HL-60 (cell line): ENCODE measurements at regions not wholly inside any gene's neighbourhood (a gene's known extent, or its start where the extent isn't known, plus 50 kb on each side); places are given as distances from the start of the nearest gene placed in this dataset.
"Not testable (repeated sequence)": the region's sequence is repeated elsewhere in the genome, so short reads cannot be mapped to it uniquely, and the experiment has no call there.

ENCODE experiments used
- DNase-seq, 2 experiments: peaks; one replicate each; pipeline ENCODE4 v3.0.0-alpha.2; 2010 to 2020; ENCODE audit warnings: low read depth in 1 of 2, low spot score in 1 of 2
- H3K27ac ChIP-seq: fragments of 250-450 bp; sonication (Bioruptor Pico); replicated peaks from 2 replicates; pipeline ENCODE4 v1.5.1; 2020; ENCODE audit warnings: mild to moderate bottlenecking, moderate library complexity
- H3K27me3 ChIP-seq: fragments of 250-450 bp; sonication (Bioruptor Pico); 2 replicates; pipeline ENCODE4 v1.5.1; 2021; ENCODE audit warnings: mild to moderate bottlenecking, moderate library complexity; ENCODE audit not compliant: insufficient read depth, poor library complexity, severe bottlenecking
- H3K4me3 ChIP-seq: replicated peaks from 2 replicates; pipeline ENCODE4 v1.5.1; 2011; ENCODE audit warnings: mild to moderate bottlenecking, control low read depth, low read length; ENCODE audit not compliant: insufficient read depth
- GABPA ChIP-seq: IDR thresholded peaks from 2 replicates; pipeline ENCODE4 v1.6.1; 2012; ENCODE audit warnings: low read depth
- POLR2AphosphoS5 ChIP-seq: IDR thresholded peaks from 2 replicates; pipeline ENCODE4 v1.6.1; 2012; ENCODE audit warnings: low read depth
- SPI1 ChIP-seq: IDR thresholded peaks from 2 replicates; pipeline ENCODE4 v1.6.1; 2012; ENCODE audit warnings: low read depth, mild to moderate bottlenecking, borderline replicate concordance
- TF ChIP-seq, protein P1 (sequence below): IDR thresholded peaks from 2 replicates; pipeline ENCODE4 v1.6.1; 2012; ENCODE audit warnings: low read depth; ENCODE audit not compliant: insufficient replicate concordance
- TF ChIP-seq, protein P2 (sequence below): IDR thresholded peaks from one replicate; pipeline ENCODE4 v1.5.1; 2011; ENCODE audit warnings: low read length, control low read depth, inconsistent platforms; ENCODE audit not compliant: insufficient read depth

DNA sequence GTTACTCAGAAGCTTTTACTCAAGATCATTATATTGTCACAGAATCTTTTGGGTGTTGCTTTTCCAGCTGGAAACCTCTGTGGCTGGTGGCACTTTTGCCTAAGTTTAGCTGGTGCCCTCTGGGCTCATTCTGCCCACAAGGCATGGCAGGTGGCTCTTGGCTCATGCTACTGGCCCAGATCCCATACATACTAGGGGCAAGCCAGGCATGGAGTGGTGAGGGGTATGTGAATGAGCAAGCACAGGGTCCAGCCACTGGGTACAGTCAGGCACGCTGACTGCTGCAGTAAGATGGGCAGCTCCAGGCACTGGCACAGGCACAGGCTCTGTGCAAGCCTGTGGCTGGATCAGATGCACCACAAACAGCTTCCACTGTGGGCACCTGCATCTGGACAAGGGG is 375.0 kb upstream of the SEMA3C start:
- TF ChIP-seq POLR2AphosphoS5, result no peak
- no peak for TF ChIP-seq SPI1
- TF ChIP-seq, protein P1, sequence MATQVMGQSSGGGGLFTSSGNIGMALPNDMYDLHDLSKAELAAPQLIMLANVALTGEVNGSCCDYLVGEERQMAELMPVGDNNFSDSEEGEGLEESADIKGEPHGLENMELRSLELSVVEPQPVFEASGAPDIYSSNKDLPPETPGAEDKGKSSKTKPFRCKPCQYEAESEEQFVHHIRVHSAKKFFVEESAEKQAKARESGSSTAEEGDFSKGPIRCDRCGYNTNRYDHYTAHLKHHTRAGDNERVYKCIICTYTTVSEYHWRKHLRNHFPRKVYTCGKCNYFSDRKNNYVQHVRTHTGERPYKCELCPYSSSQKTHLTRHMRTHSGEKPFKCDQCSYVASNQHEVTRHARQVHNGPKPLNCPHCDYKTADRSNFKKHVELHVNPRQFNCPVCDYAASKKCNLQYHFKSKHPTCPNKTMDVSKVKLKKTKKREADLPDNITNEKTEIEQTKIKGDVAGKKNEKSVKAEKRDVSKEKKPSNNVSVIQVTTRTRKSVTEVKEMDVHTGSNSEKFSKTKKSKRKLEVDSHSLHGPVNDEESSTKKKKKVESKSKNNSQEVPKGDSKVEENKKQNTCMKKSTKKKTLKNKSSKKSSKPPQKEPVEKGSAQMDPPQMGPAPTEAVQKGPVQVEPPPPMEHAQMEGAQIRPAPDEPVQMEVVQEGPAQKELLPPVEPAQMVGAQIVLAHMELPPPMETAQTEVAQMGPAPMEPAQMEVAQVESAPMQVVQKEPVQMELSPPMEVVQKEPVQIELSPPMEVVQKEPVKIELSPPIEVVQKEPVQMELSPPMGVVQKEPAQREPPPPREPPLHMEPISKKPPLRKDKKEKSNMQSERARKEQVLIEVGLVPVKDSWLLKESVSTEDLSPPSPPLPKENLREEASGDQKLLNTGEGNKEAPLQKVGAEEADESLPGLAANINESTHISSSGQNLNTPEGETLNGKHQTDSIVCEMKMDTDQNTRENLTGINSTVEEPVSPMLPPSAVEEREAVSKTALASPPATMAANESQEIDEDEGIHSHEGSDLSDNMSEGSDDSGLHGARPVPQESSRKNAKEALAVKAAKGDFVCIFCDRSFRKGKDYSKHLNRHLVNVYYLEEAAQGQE, result no peak
- TF ChIP-seq, protein P2, sequence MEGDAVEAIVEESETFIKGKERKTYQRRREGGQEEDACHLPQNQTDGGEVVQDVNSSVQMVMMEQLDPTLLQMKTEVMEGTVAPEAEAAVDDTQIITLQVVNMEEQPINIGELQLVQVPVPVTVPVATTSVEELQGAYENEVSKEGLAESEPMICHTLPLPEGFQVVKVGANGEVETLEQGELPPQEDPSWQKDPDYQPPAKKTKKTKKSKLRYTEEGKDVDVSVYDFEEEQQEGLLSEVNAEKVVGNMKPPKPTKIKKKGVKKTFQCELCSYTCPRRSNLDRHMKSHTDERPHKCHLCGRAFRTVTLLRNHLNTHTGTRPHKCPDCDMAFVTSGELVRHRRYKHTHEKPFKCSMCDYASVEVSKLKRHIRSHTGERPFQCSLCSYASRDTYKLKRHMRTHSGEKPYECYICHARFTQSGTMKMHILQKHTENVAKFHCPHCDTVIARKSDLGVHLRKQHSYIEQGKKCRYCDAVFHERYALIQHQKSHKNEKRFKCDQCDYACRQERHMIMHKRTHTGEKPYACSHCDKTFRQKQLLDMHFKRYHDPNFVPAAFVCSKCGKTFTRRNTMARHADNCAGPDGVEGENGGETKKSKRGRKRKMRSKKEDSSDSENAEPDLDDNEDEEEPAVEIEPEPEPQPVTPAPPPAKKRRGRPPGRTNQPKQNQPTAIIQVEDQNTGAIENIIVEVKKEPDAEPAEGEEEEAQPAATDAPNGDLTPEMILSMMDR, result no peak
- no peak for TF ChIP-seq GABPA
- no peak for DNase-seq
- Histone ChIP-seq H3K27ac (no peak overlapping the region), H3K27me3 (no peaks in the 10 kb centered on the region), H3K4me3 (no peak overlapping the region)

GRCh38 chr7:81286754-81287153 is 367.9 kb upstream of the SEMA3C start:
- H3K27me3 ChIP-seq, H3K4me3 ChIP-seq, DNase-seq, H3K27ac ChIP-seq: not testable (repeated sequence)

DNA sequence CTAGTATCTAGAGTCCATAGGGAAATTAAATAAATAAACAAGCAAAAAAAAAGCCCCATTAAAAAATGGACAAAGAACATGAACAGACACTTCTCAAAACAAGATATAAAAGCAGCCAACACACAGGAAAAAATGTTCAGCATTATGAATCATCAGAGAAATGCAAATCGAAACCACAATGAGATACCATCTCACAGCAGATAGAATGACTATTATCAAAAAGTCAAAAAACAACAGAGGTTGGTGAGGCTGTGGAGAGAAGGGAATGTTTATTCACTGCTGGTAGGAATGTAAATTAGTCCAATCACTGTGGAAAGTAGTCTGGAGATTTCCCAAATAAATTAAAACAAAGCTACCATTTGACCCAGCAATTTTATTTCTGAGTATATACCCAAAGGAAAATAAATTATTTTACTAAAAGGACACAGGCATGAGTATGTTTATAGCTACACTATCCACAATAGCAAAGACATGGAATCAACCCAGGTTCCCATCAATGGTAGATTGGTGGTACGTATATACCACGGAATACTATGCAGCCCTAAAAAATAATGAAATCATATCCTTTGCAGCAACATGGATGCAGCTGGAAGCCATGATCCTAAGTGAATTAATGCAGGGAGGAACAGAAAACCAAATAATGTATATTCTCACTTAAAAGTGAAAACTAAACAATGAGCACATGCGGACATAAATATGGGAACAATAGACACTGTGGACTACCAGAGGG is 366.5 kb upstream of the SEMA3C start:
- TF ChIP-seq GABPA (no peak), POLR2AphosphoS5 (no peak), SPI1 (no peak)
- TF ChIP-seq, protein P2, result no peak
- TF ChIP-seq, protein P1, result no peak
- Histone ChIP-seq H3K27ac (no peak overlapping the region), H3K4me3 (no peak overlapping the region), H3K27me3 (no peaks in the 10 kb centered on the region)
- DNase-seq, result no peak

DNA sequence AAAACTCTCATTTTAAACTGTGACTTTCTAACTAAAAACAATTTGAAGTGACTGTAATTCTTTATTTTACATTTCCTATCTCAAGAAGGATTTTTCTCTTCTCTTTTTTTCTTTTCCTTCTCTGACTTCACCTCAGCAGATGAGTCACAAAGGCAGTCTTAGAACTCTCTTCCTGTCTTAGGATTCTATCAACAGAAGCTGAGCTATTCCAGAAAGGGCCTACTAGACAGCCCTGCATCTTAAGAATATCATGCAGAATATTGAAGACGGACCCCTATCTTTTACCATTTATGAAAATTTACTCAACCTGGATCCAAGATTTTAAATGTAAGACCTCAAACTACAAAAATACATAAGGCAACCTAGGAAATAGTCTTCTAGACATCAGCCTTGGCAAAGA is 365.7 kb upstream of the SEMA3C start:
- DNase-seq, result no peak

More for the DNA sequence above, 365.7 kb upstream of the SEMA3C start:
- no peak overlapping the region for H3K27ac ChIP-seq
- H3K4me3 ChIP-seq, result no peak overlapping the region
- no peaks in the 10 kb centered on the region for H3K27me3 ChIP-seq
- TF ChIP-seq, protein P1, result no peak
- TF ChIP-seq GABPA (no peak), SPI1 (no peak), POLR2AphosphoS5 (no peak)
- TF ChIP-seq, protein P2, result no peak
